A549 (cell line): ENCODE measurements at regions not wholly inside any gene's neighbourhood (a gene's known extent, or its start where the extent isn't known, plus 50 kb on each side); places are given as distances from the start of the nearest gene placed in this dataset.

Experiments
- ATAC-seq, 2 experiments: fragments of 200-7000 bp in 1 of 2; fragments of >200 bp in 1 of 2; cut with Nextera tagmentation in 1 of 2; cut with Tn5 transposase in 1 of 2; 3 replicates each; pipeline versions ENCODE4 v1.8.0 to v1.9.1; 2018 to 2020; ENCODE audit warnings: mild to moderate bottlenecking in 1 of 2, moderate library complexity in 1 of 2
- CTCF ChIA-PET: fragments of 300-600 bp; sonication (Branson Sonifier 250); formaldehyde crosslinking; extraction: SDS; loops from one replicate; lab custom pipeline; 2021; ENCODE audit warnings: antibody characterized with exemption, inconsistent platforms; lab: Yijun Ruan, JAX
- POLR2A ChIA-PET: fragments of 350-600 bp; formaldehyde crosslinking; extraction: SDS; loops from one replicate; lab custom pipeline; 2021; ENCODE audit warnings: antibody characterized with exemption, inconsistent platforms; lab: Yijun Ruan, JAX
- DNase-seq, 2 experiments: peaks; one replicate each; pipeline versions ENCODE4 v3.0.0 to v3.0.0-alpha.2; 2011 to 2016; ENCODE audit warnings: low read depth in 1 of 2, low spot score in 1 of 2
- FAIRE-seq: peaks from 2 replicates; lab custom pipeline; 2011; peaks lifted over from hg19 to GRCh38; lab: Jason Lieb, UNC
- H3K27ac ChIP-seq, 2 experiments: fragments of >200 bp; sonication (Bioruptor Twin); formaldehyde crosslinking; 3 replicates each; pipeline ENCODE4 v1.5.1; 2016 to 2017
- H3K4me1 ChIP-seq: fragments of >200 bp; sonication (Bioruptor Twin); formaldehyde crosslinking; 3 replicates; pipeline ENCODE4 v1.6.1; 2016
- H3K4me2 ChIP-seq: fragments of >200 bp; sonication (Bioruptor Twin); formaldehyde crosslinking; 3 replicates; pipeline ENCODE4 v1.6.1; 2016
- H3K4me3 ChIP-seq: fragments of >200 bp; sonication (Bioruptor Twin); formaldehyde crosslinking; 3 replicates; pipeline ENCODE4 v1.5.1; 2016
- H3K9me3 ChIP-seq: fragments of >200 bp; sonication (Bioruptor Twin); formaldehyde crosslinking; 3 replicates; pipeline ENCODE4 v1.6.1; 2016
- ATOH8 ChIP-seq: fragments of 250-450 bp; sonication (Bioruptor Pico); IDR thresholded peaks from 2 replicates; pipeline ENCODE4 v1.5.0; 2020; ENCODE audit warnings: low read depth, mild to moderate bottlenecking, moderate library complexity
- BHLHE40 ChIP-seq: IDR thresholded peaks from 2 replicates; pipeline ENCODE4 v1.6.1; 2012; ENCODE audit warnings: low read depth, low read length, inconsistent platforms
- CBX2 ChIP-seq: fragments of 200-600 bp; sonication (generic); IDR thresholded peaks from 2 replicates; pipeline ENCODE4 v1.6.1; 2016; ENCODE audit warnings: low read depth, mild to moderate bottlenecking, borderline replicate concordance
- CEBPB ChIP-seq, 2 experiments: fragments of >200 bp in 1 of 2; sonication (Bioruptor Twin) in 1 of 2; formaldehyde crosslinking in 1 of 2; IDR thresholded peaks; 2 replicates each; pipeline ENCODE4 v1.6.1; 2012 to 2016
- CHD2 ChIP-seq: fragments of 150-350 bp; IDR thresholded peaks from 2 replicates; pipeline ENCODE4 v1.6.1; 2014; ENCODE audit warnings: low read length; ENCODE audit not compliant: partially characterized antibody
- FOSB ChIP-seq: fragments of 250-450 bp; sonication (Bioruptor Pico); IDR thresholded peaks from 2 replicates; pipeline ENCODE4 v1.5.0; 2020; ENCODE audit warnings: mild to moderate bottlenecking, moderate library complexity
- FOSL2 ChIP-seq, 2 experiments: fragments of 450-650 bp in 1 of 2; fragments of >200 bp in 1 of 2; sonication (Bioruptor Twin) in 1 of 2; formaldehyde crosslinking; IDR thresholded peaks; 2 replicates each; pipeline versions ENCODE4 v1.5.0 to v1.6.1; 2016 to 2020; ENCODE audit warnings: mild to moderate bottlenecking in 1 of 2, moderate library complexity in 1 of 2
- FOXS1 ChIP-seq: fragments of 250-450 bp; sonication (Bioruptor Pico); IDR thresholded peaks from 2 replicates; pipeline ENCODE4 v1.5.0; 2020; ENCODE audit warnings: mild to moderate bottlenecking, moderate library complexity
- HDAC2 ChIP-seq: fragments of 200-600 bp; sonication (generic); IDR thresholded peaks from 2 replicates; pipeline ENCODE4 v1.6.1; 2016
- HOXB13 ChIP-seq: fragments of 250-450 bp; sonication (Bioruptor Pico); IDR thresholded peaks from 2 replicates; pipeline ENCODE4 v1.5.0; 2020; ENCODE audit warnings: low read depth, mild to moderate bottlenecking, moderate library complexity
- HOXB5 ChIP-seq: fragments of 250-450 bp; sonication (Bioruptor Pico); IDR thresholded peaks from 2 replicates; pipeline ENCODE4 v1.5.0; 2020; ENCODE audit warnings: mild to moderate bottlenecking, moderate library complexity
- JUNB ChIP-seq: fragments of >200 bp; sonication (Bioruptor Twin); formaldehyde crosslinking; IDR thresholded peaks from 2 replicates; pipeline ENCODE4 v1.6.1; 2016
- KDM1A ChIP-seq: fragments of 200-600 bp; sonication (generic); IDR thresholded peaks from 2 replicates; pipeline ENCODE4 v1.6.1; 2016; ENCODE audit warnings: low read depth, mild to moderate bottlenecking
- KDM5A ChIP-seq: fragments of 200-600 bp; sonication (generic); IDR thresholded peaks from 2 replicates; pipeline ENCODE4 v1.6.1; 2016; ENCODE audit warnings: antibody characterized with exemption, mild to moderate bottlenecking
- MAX ChIP-seq: IDR thresholded peaks from 2 replicates; pipeline ENCODE4 v1.6.1; 2012
- MAZ ChIP-seq: fragments of 150-350 bp; IDR thresholded peaks from 2 replicates; pipeline ENCODE4 v1.6.1; 2014; ENCODE audit warnings: antibody characterized with exemption, low read depth, low read length, borderline replicate concordance
- MYC ChIP-seq: IDR thresholded peaks from 2 replicates; pipeline ENCODE4 v1.6.1; 2012; ENCODE audit warnings: mild to moderate bottlenecking, inconsistent platforms, low read length, improper control_type of control experiment, borderline replicate concordance
- NFE2L2 ChIP-seq: fragments of 150-350 bp; conservative IDR thresholded peaks from 2 replicates; pipeline ENCODE4 v1.6.1; 2014; ENCODE audit warnings: low read length
- POLR2A ChIP-seq: IDR thresholded peaks from 2 replicates; pipeline ENCODE4 v1.6.1; 2012; ENCODE audit warnings: mild to moderate bottlenecking, low read length
- POLR2AphosphoS2 ChIP-seq: conservative IDR thresholded peaks from 2 replicates; pipeline ENCODE4 v1.6.1; 2012; ENCODE audit warnings: low read length, improper control_type of control experiment, inconsistent platforms
- RAD21 ChIP-seq, 2 experiments: fragments of >200 bp in 1 of 2; sonication (Bioruptor Twin) in 1 of 2; formaldehyde crosslinking in 1 of 2; IDR thresholded peaks in 1 of 2; conservative IDR thresholded peaks in 1 of 2; 2 replicates in 1 of 2; 3 replicates in 1 of 2; pipeline ENCODE4 v1.6.1; 2012 to 2018; ENCODE audit warnings: inconsistent platforms in 1 of 2
- RCOR1 ChIP-seq: fragments of 150-350 bp; IDR thresholded peaks from 2 replicates; pipeline ENCODE4 v1.6.1; 2014; ENCODE audit warnings: antibody characterized with exemption, low read length, low read depth
- SMC3 ChIP-seq: fragments of >200 bp; sonication (Bioruptor Twin); formaldehyde crosslinking; IDR thresholded peaks from 3 replicates; pipeline ENCODE4 v1.6.1; 2018; ENCODE audit warnings: inconsistent platforms
- TP53 ChIP-seq: fragments of 250-450 bp; sonication (Bioruptor Pico); IDR thresholded peaks from 2 replicates; pipeline ENCODE4 v1.5.0; 2021; ENCODE audit warnings: mild to moderate bottlenecking, moderate library complexity
- USF2 ChIP-seq: fragments of 450-650 bp; IDR thresholded peaks from 2 replicates; pipeline ENCODE4 v1.6.1; 2014; ENCODE audit warnings: antibody characterized with exemption
- ZFP36 ChIP-seq: fragments of 450-650 bp; IDR thresholded peaks from 2 replicates; pipeline ENCODE4 v1.6.1; 2014; ENCODE audit warnings: borderline replicate concordance; ENCODE audit not compliant: partially characterized antibody
- ZNF302 ChIP-seq: fragments of 250-450 bp; sonication (Bioruptor Pico); IDR thresholded peaks from 2 replicates; pipeline ENCODE4 v1.9.0; 2021; ENCODE audit warnings: inconsistent platforms, mild to moderate bottlenecking, moderate library complexity
- ZSCAN20 ChIP-seq: fragments of 250-450 bp; sonication (Bioruptor Pico); IDR thresholded peaks from 2 replicates; pipeline ENCODE4 v1.8.0; 2022; ENCODE audit warnings: mild to moderate bottlenecking, moderate library complexity
- WGBS: methylation state at CpG from one replicate; pipeline ENCODE4 v1.1.6; 2017; ENCODE audit errors: missing lambda C conversion rate; 5-methylcytosine and 5-hydroxymethylcytosine counted together
- TF ChIP-seq, protein P1 (sequence below): IDR thresholded peaks from 2 replicates; pipeline ENCODE4 v1.6.1; 2012; ENCODE audit warnings: low read depth, borderline replicate concordance

GRCh38 chr14:48628870-48629269, 953.5 kb upstream of the MDGA2 start:
- Histone ChIP-seq H3K4me1 (no peaks in the 10 kb centered on the region), H3K4me2 (no peak overlapping the region), H3K4me3 (no peak overlapping the region), H3K27ac (no peak overlapping the region), H3K9me3 (no peaks in the 10 kb centered on the region)
- DNase-seq (no peak), ATAC-seq (no peak), FAIRE-seq (no peak)
- TF ChIP-seq FOSL2 (IDR thresholded peaks at IDR 0.05) (no peak), FOSL2 (CRISPR knock-in tag; IDR thresholded peaks at IDR 0.05) (no peak), SMC3 (no peak), ZSCAN20 (CRISPR knock-in tag) (no peak), TP53 (CRISPR knock-in tag) (no peak), FOXS1 (no peak), POLR2AphosphoS2 (no peak), ZFP36 (no peak), CEBPB (IDR thresholded peaks at IDR 0.05) (no peak), JUNB (no peak)
- ChIA-PET POLR2A (no interaction called here), CTCF (no interaction called here)

DNA sequence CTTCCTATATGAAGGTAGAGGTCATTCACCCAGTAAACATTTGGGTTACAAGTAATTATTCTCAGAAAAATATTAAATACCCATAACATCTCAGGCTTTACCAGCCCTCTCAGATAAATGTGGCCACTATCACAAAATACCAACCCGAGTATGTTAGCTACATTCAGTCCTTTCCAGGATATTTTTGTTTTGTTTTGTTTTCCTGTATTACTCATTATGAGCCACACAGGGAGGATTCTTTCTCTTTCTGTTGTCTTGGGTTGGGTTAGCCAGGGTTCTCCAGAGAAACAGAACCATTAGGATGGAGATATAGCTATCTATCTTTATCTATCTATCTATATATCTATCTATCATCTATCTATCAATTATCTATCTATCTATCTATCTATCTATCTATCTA, 947.6 kb upstream of the MDGA2 start:
- no peak overlapping the region for H3K4me3 ChIP-seq
- DNase-seq, result no peak
- ChIA-PET POLR2A (no interaction called here), CTCF (interaction anchor here (1.1 kb wide), 1 partner anchor 9 kb away, joined by 3 read pairs; no protein-coding TSS in a partner anchor)
- H3K27ac ChIP-seq, result no peak overlapping the region
- H3K4me1 ChIP-seq, result no peaks in the 10 kb centered on the region
- ATAC-seq, result no peak
- TF ChIP-seq ATOH8 (CRISPR knock-in tag) (no peak), KDM1A (no peak), CHD2 (no peak), KDM5A (no peak), HOXB5 (CRISPR knock-in tag) (no peak), MAX (no peak)
- WGBS, result 0% methylated on average over 1 of the region's 1 CpG
- H3K4me2 ChIP-seq, result no peak overlapping the region
- FAIRE-seq, result no peak
- no peaks in the 10 kb centered on the region for H3K9me3 ChIP-seq

DNA sequence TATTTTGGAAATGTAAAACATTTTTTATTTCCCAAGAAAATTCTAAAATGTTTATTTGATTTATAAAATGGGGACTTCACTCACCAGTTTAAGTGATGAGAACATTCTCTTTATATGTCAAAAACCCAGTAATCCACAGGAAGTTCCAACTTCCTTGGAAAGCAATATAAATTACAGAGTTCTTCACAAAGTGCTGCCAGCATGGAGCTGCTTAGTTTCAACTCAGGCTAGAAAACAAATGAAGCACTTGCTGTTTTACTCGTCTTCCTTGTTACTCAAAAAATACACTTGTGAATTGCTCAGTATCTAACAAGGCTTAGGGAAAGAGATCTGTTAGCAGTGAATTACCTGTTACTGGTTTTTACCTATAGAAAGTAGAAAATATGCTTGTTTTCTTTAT, 942.7 kb upstream of the MDGA2 start:
- no peak overlapping the region for H3K27ac ChIP-seq
- POLR2A ChIA-PET, result no interaction called here
- DNase-seq (no peak), FAIRE-seq (no peak), ATAC-seq (no peak)
- no peak overlapping the region for H3K4me2 ChIP-seq
- no peak overlapping the region for H3K4me3 ChIP-seq
- H3K9me3 ChIP-seq, result no peaks in the 10 kb centered on the region
- TF ChIP-seq CBX2 (no peak), ZFP36 (no peak), MAZ (no peak), NFE2L2 (no peak), KDM1A (no peak), ZSCAN20 (CRISPR knock-in tag) (no peak), HDAC2 (no peak), RAD21 (conservative IDR thresholded peaks at IDR 0.05 in 1 of 2, IDR thresholded peaks at IDR 0.05 in 1 of 2) (no peak), FOXS1 (no peak), RCOR1 (no peak), POLR2A (no peak), USF2 (no peak), HOXB5 (CRISPR knock-in tag) (no peak), FOSB (CRISPR knock-in tag) (no peak), HOXB13 (CRISPR knock-in tag) (no peak), BHLHE40 (no peak), MYC (no peak), ZNF302 (CRISPR knock-in tag) (no peak)
- TF ChIP-seq, protein P1, sequence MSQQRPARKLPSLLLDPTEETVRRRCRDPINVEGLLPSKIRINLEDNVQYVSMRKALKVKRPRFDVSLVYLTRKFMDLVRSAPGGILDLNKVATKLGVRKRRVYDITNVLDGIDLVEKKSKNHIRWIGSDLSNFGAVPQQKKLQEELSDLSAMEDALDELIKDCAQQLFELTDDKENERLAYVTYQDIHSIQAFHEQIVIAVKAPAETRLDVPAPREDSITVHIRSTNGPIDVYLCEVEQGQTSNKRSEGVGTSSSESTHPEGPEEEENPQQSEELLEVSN, result no peak
- CTCF ChIA-PET, result no interaction called here
- no peaks in the 10 kb centered on the region for H3K4me1 ChIP-seq
- 0% methylated on average over 1 of the region's 1 CpG for WGBS
